HG02763 (cell line): ENCODE measurements at regions not wholly inside any gene's neighbourhood (a gene's known extent, or its start where the extent isn't known, plus 50 kb on each side); places are given as distances from the start of the nearest gene placed in this dataset.

ENCODE experiments used
- ATAC-seq: cut with Tn5 transposase; IDR thresholded peaks from one replicate; pipeline ENCODE4 v1.9.1; 2021; ENCODE audit warnings: mild to moderate bottlenecking, moderate library complexity; ENCODE audit not compliant: unreplicated experiment

- ATAC-seq = no peak
Observed at GRCh38 chr16:73888840-73889490, 407.6 kb upstream of the PSMD7 start.

GRCh38 chr16:73887911-73888310, 408.7 kb upstream of the PSMD7 start:
- ATAC-seq = no peak

- ATAC-seq = no peak
Observed at GRCh38 chr16:73886426-73886825, 410.2 kb upstream of the PSMD7 start.

- ATAC-seq = no peak
Observed at GRCh38 chr16:73885319-73885718, 411.3 kb upstream of the PSMD7 start.

- no peak for ATAC-seq
Observed at GRCh38 chr16:73883841-73884240, 412.8 kb upstream of the PSMD7 start.

- ATAC-seq = no peak
Observed at GRCh38 chr16:73883126-73883525, 413.5 kb upstream of the PSMD7 start.

GRCh38 chr16:73882651-73883050, 414.0 kb upstream of the PSMD7 start:
- no peak for ATAC-seq

GRCh38 chr16:73882033-73882432, 414.6 kb upstream of the PSMD7 start:
- ATAC-seq = no peak

GRCh38 chr16:73879621-73880020, 417.0 kb upstream of the PSMD7 start:
- no peak for ATAC-seq

GRCh38 chr16:73878611-73879010, 418.0 kb upstream of the PSMD7 start:
- ATAC-seq = no peak

- ATAC-seq = no peak
Observed at GRCh38 chr16:73877150-73877549, 419.5 kb upstream of the PSMD7 start.

GRCh38 chr16:73875996-73876690, 420.5 kb upstream of the PSMD7 start:
- ATAC-seq = no peak

- no peak for ATAC-seq
Observed at GRCh38 chr16:73874324-73874723, 422.3 kb upstream of the PSMD7 start.

GRCh38 chr16:73873643-73874042, 423.0 kb upstream of the PSMD7 start:
- no peak for ATAC-seq

- no peak for ATAC-seq
Observed at GRCh38 chr16:73872856-73873255, 423.8 kb upstream of the PSMD7 start.

GRCh38 chr16:73871088-73871733, 425.4 kb upstream of the PSMD7 start:
- no peak for ATAC-seq

- no peak for ATAC-seq
Observed at GRCh38 chr16:73869126-73869525, 427.5 kb upstream of the PSMD7 start.

- ATAC-seq = no peak
Observed at GRCh38 chr16:73864868-73865267, 431.7 kb upstream of the PSMD7 start.

- no peak for ATAC-seq
Observed at GRCh38 chr16:73858326-73858725, 438.3 kb upstream of the PSMD7 start.

- no peak for ATAC-seq
Observed at GRCh38 chr16:73853968-73854367, 442.6 kb upstream of the PSMD7 start.

GRCh38 chr16:73852561-73852960, 444.1 kb upstream of the PSMD7 start:
- no peak for ATAC-seq

- no peak for ATAC-seq
Observed at GRCh38 chr16:73848993-73849392, 447.6 kb upstream of the PSMD7 start.
